CD14-positive monocyte (primary cell): ENCODE measurements at regions not wholly inside any gene's neighbourhood (a gene's known extent, or its start where the extent isn't known, plus 50 kb on each side); places are given as distances from the start of the nearest gene placed in this dataset.

Source experiments
- DNase-seq, 3 donors: peaks; one replicate each; pipeline ENCODE4 v3.0.0-alpha.2; 2011 to 2022
- H2AFZ ChIP-seq: 2 replicates; pipeline ENCODE4 v1.6.0; 2012; ENCODE audit warnings: mild to moderate bottlenecking, low read depth, low read length, inconsistent platforms; ENCODE audit not compliant: insufficient read depth, poor library complexity, severe bottlenecking
- H3K27ac ChIP-seq, 2 donors: 1 replicate in 1 of 2; 2 replicates in 1 of 2; pipeline ENCODE4 v1.5.1; 2012 to 2013; ENCODE audit warnings: low read length in 2 of 2, control low read depth in 1 of 2, inconsistent platforms in 1 of 2, low read depth in 1 of 2, mild to moderate bottlenecking in 1 of 2
- H3K27me3 ChIP-seq, 2 donors: one replicate each; pipeline versions ENCODE4 v1.6.0 to v1.6.1; 2011 to 2013; ENCODE audit warnings: low read length in 2 of 2; ENCODE audit not compliant: control insufficient read depth in 2 of 2, insufficient read depth in 2 of 2
- H3K36me3 ChIP-seq, 2 donors: replicated peaks in 1 of 2; 1 replicate in 1 of 2; 2 replicates in 1 of 2; pipeline versions ENCODE4 v1.5.1 to v1.6.1; 2012 to 2013; ENCODE audit warnings: low read length in 2 of 2, control low read depth in 1 of 2, inconsistent platforms in 1 of 2, mild to moderate bottlenecking in 1 of 2; ENCODE audit not compliant: insufficient read depth in 2 of 2, control insufficient read depth in 1 of 2
- H3K4me1 ChIP-seq, 2 donors: 1 replicate in 1 of 2; 2 replicates in 1 of 2; pipeline versions ENCODE4 v1.5.1 to v1.6.1; 2012 to 2013; ENCODE audit warnings: low read length in 2 of 2, control low read depth in 1 of 2, inconsistent platforms in 1 of 2, mild to moderate bottlenecking in 1 of 2, moderate library complexity in 1 of 2; ENCODE audit not compliant: insufficient read depth in 2 of 2, control insufficient read depth in 1 of 2
- H3K4me2 ChIP-seq: replicated peaks from 2 replicates; pipeline ENCODE3; 2012; ENCODE audit warnings: low read length, moderate library complexity, mild to moderate bottlenecking; ENCODE audit not compliant: poor library complexity, severe bottlenecking; ENCODE audit errors: extremely low read depth
- H3K4me3 ChIP-seq, 3 experiments: fragments of 200-600 bp in 1 of 3; sonication (generic) in 1 of 3; replicated peaks in 1 of 3; 1 replicate in 2 of 3; 2 replicates in 1 of 3; pipeline ENCODE4 v1.5.1; 2011 to 2013; ENCODE audit warnings: low read length in 3 of 3, mild to moderate bottlenecking in 3 of 3, control low read depth in 2 of 3, low read depth in 2 of 3, inconsistent platforms in 1 of 3, moderate library complexity in 1 of 3
- H3K79me2 ChIP-seq: 2 replicates; pipeline ENCODE4 v1.6.0; 2012; ENCODE audit warnings: mild to moderate bottlenecking, control low read depth, inconsistent platforms, low read length, moderate library complexity; ENCODE audit not compliant: insufficient read depth
- H3K9ac ChIP-seq: 2 replicates; pipeline ENCODE4 v1.6.0; 2017; ENCODE audit warnings: low read length, mild to moderate bottlenecking; ENCODE audit not compliant: insufficient read depth, poor library complexity, severe bottlenecking
- H3K9me3 ChIP-seq, 2 donors: replicated peaks in 1 of 2; 1 replicate in 1 of 2; 2 replicates in 1 of 2; pipeline versions ENCODE4 v1.5.1 to v1.6.1; 2012 to 2013; ENCODE audit warnings: low read length in 2 of 2, control low read depth in 1 of 2; ENCODE audit not compliant: control insufficient read depth in 1 of 2, insufficient read depth in 1 of 2
- H4K20me1 ChIP-seq: 2 replicates; pipeline ENCODE4 v1.6.0; 2012; ENCODE audit warnings: mild to moderate bottlenecking, low read length, control low read depth, moderate library complexity; ENCODE audit not compliant: insufficient read depth
- H3K27ac Mint-ChIP-seq, 7 donors: one replicate each; pipeline ENCODE4 v1.8.0; 2020; ENCODE audit warnings: mild to moderate bottlenecking in 7 of 7, mixed read lengths in 7 of 7, moderate library complexity in 6 of 7, inconsistent platforms in 2 of 7
- H3K27me3 Mint-ChIP-seq, 3 donors: one replicate each; pipeline ENCODE4 v1.8.0; 2021 to 2022; ENCODE audit warnings: low read depth in 3 of 3, mild to moderate bottlenecking in 3 of 3, mixed read lengths in 3 of 3, moderate library complexity in 3 of 3, inconsistent platforms in 1 of 3
- H3K36me3 Mint-ChIP-seq, 2 donors: one replicate each; pipeline ENCODE4 v1.8.0; 2020; ENCODE audit warnings: mixed read lengths in 2 of 2, inconsistent platforms in 1 of 2, mild to moderate bottlenecking in 1 of 2
- H3K4me1 Mint-ChIP-seq: one replicate; pipeline ENCODE4 v1.8.0; 2020; ENCODE audit warnings: mild to moderate bottlenecking, mixed read lengths
- H3K4me3 Mint-ChIP-seq, 2 donors: one replicate each; pipeline ENCODE4 v1.8.0; 2020; ENCODE audit warnings: mild to moderate bottlenecking in 2 of 2, mixed read lengths in 2 of 2, moderate library complexity in 1 of 2
- H3K9me3 Mint-ChIP-seq, 7 donors: one replicate each; pipeline ENCODE4 v1.8.0; 2020 to 2022; ENCODE audit warnings: mixed read lengths in 7 of 7, mild to moderate bottlenecking in 6 of 7, moderate library complexity in 6 of 7, inconsistent platforms in 2 of 7
- WGBS: methylation state at CpG from one replicate; pipeline ENCODE4 v1.1.5; 2013; ENCODE audit warnings: missing lambda C conversion rate; ENCODE audit not compliant: insufficient coverage; 5-methylcytosine and 5-hydroxymethylcytosine counted together
- intact Hi-C, 2 donors: fragments of 100-400 bp; cut with micrococcal nuclease; formaldehyde crosslinking; loops; one replicate each; pipeline versions ENCODE4 v1.15.0 to v1.15.1; 2023
- TF ChIP-seq, protein P1 (sequence below): fragments of 200-600 bp; IDR thresholded peaks from one replicate; pipeline ENCODE4 v1.8.0; 2022; ENCODE audit warnings: antibody characterized with exemption, mild to moderate bottlenecking

DNA sequence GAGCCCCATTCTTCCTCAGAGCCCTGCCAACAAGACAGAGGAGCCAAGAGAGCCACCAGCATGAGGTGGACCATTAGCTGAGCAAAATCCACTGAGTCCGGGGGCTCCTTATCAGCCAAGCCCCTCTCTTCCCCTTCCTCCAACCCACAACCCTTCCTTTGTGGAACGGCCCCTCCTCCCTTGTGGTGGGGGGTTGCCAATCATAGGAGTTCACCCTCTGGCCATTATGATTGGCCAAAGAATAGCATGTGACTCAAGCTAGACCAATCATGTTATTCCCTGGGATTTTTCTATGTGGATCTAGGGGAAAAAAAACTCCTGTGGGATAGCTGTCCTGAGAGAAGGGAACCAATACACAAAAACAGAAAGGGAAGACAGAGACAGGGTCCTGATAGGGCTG is 120.5 kb downstream of the C16orf95 start:
- intact Hi-C loops, result no loop called here
- Mint-ChIP-seq H3K4me1 (no peaks in the 10 kb centered on the region), H3K4me3 (no peak overlapping the region), H3K27ac (no peak overlapping the region), H3K9me3 (peaks cover 0 to 9% (median under 1%) of the 10 kb centered on the region in 7 donors), H3K27me3 (peaks cover 4 to 5% (median 4%) of the 10 kb centered on the region in 3 donors), H3K36me3 (no peaks in the 10 kb centered on the region)
- Histone ChIP-seq H3K9me3 (no peaks in the 10 kb centered on the region), H3K27me3 (no peaks in the 10 kb centered on the region), H3K27ac (no peak overlapping the region), H3K4me2 (no peak overlapping the region), H3K36me3 (no peaks in the 10 kb centered on the region), H3K4me3 (no peak overlapping the region), H4K20me1 (no peaks in the 10 kb centered on the region), H3K9ac (no peak overlapping the region), H3K4me1 (no peaks in the 10 kb centered on the region), H2AFZ (no peak overlapping the region), H3K79me2 (no peaks in the 10 kb centered on the region)
- no CpG with 5 or more reads among the region's 2 CpGs for WGBS
- TF ChIP-seq, protein P1, sequence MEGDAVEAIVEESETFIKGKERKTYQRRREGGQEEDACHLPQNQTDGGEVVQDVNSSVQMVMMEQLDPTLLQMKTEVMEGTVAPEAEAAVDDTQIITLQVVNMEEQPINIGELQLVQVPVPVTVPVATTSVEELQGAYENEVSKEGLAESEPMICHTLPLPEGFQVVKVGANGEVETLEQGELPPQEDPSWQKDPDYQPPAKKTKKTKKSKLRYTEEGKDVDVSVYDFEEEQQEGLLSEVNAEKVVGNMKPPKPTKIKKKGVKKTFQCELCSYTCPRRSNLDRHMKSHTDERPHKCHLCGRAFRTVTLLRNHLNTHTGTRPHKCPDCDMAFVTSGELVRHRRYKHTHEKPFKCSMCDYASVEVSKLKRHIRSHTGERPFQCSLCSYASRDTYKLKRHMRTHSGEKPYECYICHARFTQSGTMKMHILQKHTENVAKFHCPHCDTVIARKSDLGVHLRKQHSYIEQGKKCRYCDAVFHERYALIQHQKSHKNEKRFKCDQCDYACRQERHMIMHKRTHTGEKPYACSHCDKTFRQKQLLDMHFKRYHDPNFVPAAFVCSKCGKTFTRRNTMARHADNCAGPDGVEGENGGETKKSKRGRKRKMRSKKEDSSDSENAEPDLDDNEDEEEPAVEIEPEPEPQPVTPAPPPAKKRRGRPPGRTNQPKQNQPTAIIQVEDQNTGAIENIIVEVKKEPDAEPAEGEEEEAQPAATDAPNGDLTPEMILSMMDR, result no peak
- DNase-seq, result no peak

DNA sequence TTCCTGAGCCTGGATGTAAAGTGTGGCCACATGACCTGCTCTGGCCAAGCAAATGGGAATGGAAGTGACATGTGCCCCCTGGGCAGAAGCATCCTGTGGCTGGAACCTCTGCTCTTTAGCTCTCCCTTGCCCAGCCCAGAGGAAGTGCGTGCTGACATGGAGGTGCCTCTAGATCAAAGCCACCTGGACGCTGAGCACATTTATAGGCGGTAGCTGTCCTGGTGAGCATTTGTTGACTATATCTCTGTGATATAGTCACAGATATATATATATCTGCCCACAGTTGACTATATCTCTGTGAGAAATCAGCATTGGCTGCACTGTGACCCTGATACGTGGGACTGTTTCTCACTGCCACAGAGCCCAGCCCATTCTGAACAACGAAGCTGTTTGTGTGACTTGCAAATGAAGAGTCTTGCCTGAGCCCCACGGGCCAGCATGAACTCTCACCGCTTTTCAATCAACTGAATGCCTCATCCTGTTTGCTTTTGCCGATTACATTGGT is 118.8 kb downstream of the C16orf95 start:
- Mint-ChIP-seq H3K27ac (no peak overlapping the region), H3K9me3 (peaks cover 0 to 9% (median 3%) of the 10 kb centered on the region in 7 donors), H3K4me3 (no peak overlapping the region), H3K27me3 (peaks cover 4 to 6% (median 6%) of the 10 kb centered on the region in 3 donors), H3K4me1 (no peaks in the 10 kb centered on the region), H3K36me3 (no peaks in the 10 kb centered on the region)
- Histone ChIP-seq H3K79me2 (no peaks in the 10 kb centered on the region), H3K4me3 (no peak overlapping the region), H3K9ac (no peak overlapping the region), H3K4me1 (no peaks in the 10 kb centered on the region), H3K9me3 (no peaks in the 10 kb centered on the region), H3K4me2 (no peak overlapping the region), H3K36me3 (no peaks in the 10 kb centered on the region), H3K27me3 (no peaks in the 10 kb centered on the region), H3K27ac (no peak overlapping the region), H4K20me1 (no peaks in the 10 kb centered on the region), H2AFZ (no peak overlapping the region)
- 76% methylated on average over 5 of the region's 8 CpGs for WGBS
- TF ChIP-seq, protein P1, result no peak
- no peak for DNase-seq
- intact Hi-C loops, result no loop called here
